IPS-18c (cell line): ENCODE measurements at regions not wholly inside any gene's neighbourhood (a gene's known extent, or its start where the extent isn't known, plus 50 kb on each side); places are given as distances from the start of the nearest gene placed in this dataset.

Experiments
- H3K4me3 ChIP-seq: 2 replicates; pipeline ENCODE4 v1.7.0; 2013; ENCODE audit warnings: low read depth, mild to moderate bottlenecking, low read length, moderate library complexity; ENCODE audit not compliant: insufficient read depth
- H3K9me3 ChIP-seq: one replicate; pipeline ENCODE4 v1.6.1; 2013; ENCODE audit warnings: mild to moderate bottlenecking, low read length, moderate library complexity; ENCODE audit not compliant: control insufficient read depth, insufficient read depth

GRCh38 chr5:167944121-167944852 lies 347.2 kb upstream of the WWC1 start:
- no peak overlapping the region for H3K4me3 ChIP-seq
- H3K9me3 ChIP-seq = no peaks in the 10 kb centered on the region

GRCh38 chr5:167945542-167946384 lies 345.7 kb upstream of the WWC1 start:
- Histone ChIP-seq H3K9me3 (no peaks in the 10 kb centered on the region), H3K4me3 (no peak overlapping the region)

GRCh38 chr5:167947306-167947705 lies 344.1 kb upstream of the WWC1 start:
- Histone ChIP-seq H3K9me3 (no peaks in the 10 kb centered on the region), H3K4me3 (no peak overlapping the region)

- no peaks in the 10 kb centered on the region for H3K9me3 ChIP-seq
Observed at GRCh38 chr5:167948251-167948650, 343.2 kb upstream of the WWC1 start.

GRCh38 chr5:167949435-167949834 lies 342.0 kb upstream of the WWC1 start:
- no peaks in the 10 kb centered on the region for H3K9me3 ChIP-seq
- H3K4me3 ChIP-seq = no peak overlapping the region

More at GRCh38 chr5:167948251-167948650, 343.2 kb upstream of the WWC1 start:
- no peak overlapping the region for H3K4me3 ChIP-seq

GRCh38 chr5:167950126-167950721 lies 341.2 kb upstream of the WWC1 start:
- Histone ChIP-seq H3K4me3 (no peak overlapping the region), H3K9me3 (no peaks in the 10 kb centered on the region)

GRCh38 chr5:167951116-167951515 lies 340.3 kb upstream of the WWC1 start:
- no peak overlapping the region for H3K4me3 ChIP-seq
- no peaks in the 10 kb centered on the region for H3K9me3 ChIP-seq

GRCh38 chr5:167952278-167952995 lies 339.0 kb upstream of the WWC1 start:
- H3K4me3 ChIP-seq = no peak overlapping the region
- H3K9me3 ChIP-seq = no peaks in the 10 kb centered on the region

- H3K4me3 ChIP-seq = no peak overlapping the region
- no peaks in the 10 kb centered on the region for H3K9me3 ChIP-seq
Observed at GRCh38 chr5:167953151-167953798, 338.2 kb upstream of the WWC1 start.

GRCh38 chr5:167961731-167962130 lies 329.7 kb upstream of the WWC1 start:
- H3K4me3 ChIP-seq = no peak overlapping the region
- H3K9me3 ChIP-seq = no peaks in the 10 kb centered on the region

- no peaks in the 10 kb centered on the region for H3K9me3 ChIP-seq
- H3K4me3 ChIP-seq = no peak overlapping the region
Observed at GRCh38 chr5:167964529-167964928, 326.9 kb upstream of the WWC1 start.

- no peak overlapping the region for H3K4me3 ChIP-seq
- no peaks in the 10 kb centered on the region for H3K9me3 ChIP-seq
Observed at GRCh38 chr5:167965710-167966109, 325.7 kb upstream of the WWC1 start.

GRCh38 chr5:167966979-167967378 lies 324.5 kb upstream of the WWC1 start:
- Histone ChIP-seq H3K9me3 (no peaks in the 10 kb centered on the region), H3K4me3 (no peak overlapping the region)

- H3K4me3 ChIP-seq = no peak overlapping the region
- no peaks in the 10 kb centered on the region for H3K9me3 ChIP-seq
Observed at GRCh38 chr5:167967494-167968177, 323.8 kb upstream of the WWC1 start.

GRCh38 chr5:167968837-167969236 lies 322.6 kb upstream of the WWC1 start:
- Histone ChIP-seq H3K4me3 (no peak overlapping the region), H3K9me3 (no peaks in the 10 kb centered on the region)

GRCh38 chr5:167969998-167970397 lies 321.4 kb upstream of the WWC1 start:
- H3K4me3 ChIP-seq = no peak overlapping the region
- no peaks in the 10 kb centered on the region for H3K9me3 ChIP-seq
